Mesodermal cell (in vitro differentiated cells): ENCODE measurements at regions not wholly inside any gene's neighbourhood (a gene's known extent, or its start where the extent isn't known, plus 50 kb on each side); places are given as distances from the start of the nearest gene placed in this dataset.

Experiments used
- H3K27ac ChIP-seq: 2 replicates; pipeline ENCODE4 v1.7.0; 2013; ENCODE audit warnings: mild to moderate bottlenecking, low read depth, low read length, moderate library complexity; ENCODE audit not compliant: severe bottlenecking
- H3K36me3 ChIP-seq: 2 replicates; pipeline ENCODE4 v1.7.1; 2013; ENCODE audit warnings: mild to moderate bottlenecking, low read length, moderate library complexity; ENCODE audit not compliant: control insufficient read depth, insufficient read depth
- H3K4me1 ChIP-seq: one replicate; pipeline ENCODE4 v1.7.1; 2013; ENCODE audit warnings: mild to moderate bottlenecking, low read length; ENCODE audit not compliant: insufficient read depth, control insufficient read depth, poor library complexity, severe bottlenecking
- H3K4me3 ChIP-seq: 2 replicates; pipeline ENCODE4 v1.7.0; 2013; ENCODE audit warnings: low read length, control low read depth, mild to moderate bottlenecking; ENCODE audit not compliant: insufficient read depth, poor library complexity, severe bottlenecking; ENCODE audit errors: extremely low read depth
- H3K9me3 ChIP-seq: 2 replicates; pipeline ENCODE4 v1.7.1; 2013; ENCODE audit warnings: mild to moderate bottlenecking, low read length, moderate library complexity; ENCODE audit not compliant: control insufficient read depth
- WGBS, 2 experiments: methylation state at CpG; one replicate each; pipeline ENCODE4 v1.1.5; 2013; ENCODE audit warnings: missing lambda C conversion rate in 2 of 2; ENCODE audit not compliant: insufficient coverage in 2 of 2; 5-methylcytosine and 5-hydroxymethylcytosine counted together

DNA sequence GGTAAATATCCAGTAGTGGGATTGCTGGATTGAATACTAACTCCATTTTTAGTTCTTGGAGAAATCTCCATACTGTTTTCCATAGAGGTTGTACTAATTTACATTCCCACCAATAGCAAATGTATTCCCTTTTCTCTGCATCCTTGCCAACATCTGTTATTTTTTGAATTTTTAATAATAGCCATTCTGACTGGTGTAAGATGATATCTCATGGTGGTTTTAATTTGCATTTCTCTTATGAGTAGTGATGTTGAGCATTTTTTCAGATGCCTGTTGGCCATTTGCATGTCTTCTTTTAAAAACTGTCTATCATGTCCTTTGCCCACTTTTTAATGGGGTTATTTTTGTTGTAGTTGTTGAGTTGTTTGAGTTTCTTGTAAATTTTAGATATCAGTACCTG is 253.2 kb downstream of the HAO1 start:
- H3K4me3 ChIP-seq, result no peak overlapping the region
- H3K4me1 ChIP-seq, result peaks cover 12% of the 10 kb centered on the region
- H3K27ac ChIP-seq, result no peak overlapping the region
- H3K9me3 ChIP-seq, result no peaks in the 10 kb centered on the region
- H3K36me3 ChIP-seq, result no peaks in the 10 kb centered on the region

GRCh38 chr20:7689151-7689550 is 251.1 kb downstream of the HAO1 start:
- no peak overlapping the region for H3K27ac ChIP-seq
- no peak overlapping the region for H3K4me3 ChIP-seq
- WGBS, 2 experiments, result 90 to 94% methylated on average over 3 of the region's 3 CpGs
- peaks cover 9% of the 10 kb centered on the region for H3K4me1 ChIP-seq
- H3K9me3 ChIP-seq, result no peaks in the 10 kb centered on the region
- no peaks in the 10 kb centered on the region for H3K36me3 ChIP-seq

- Histone ChIP-seq H3K9me3 (no peaks in the 10 kb centered on the region), H3K36me3 (no peaks in the 10 kb centered on the region), H3K4me3 (no peak overlapping the region), H3K27ac (no peak overlapping the region), H3K4me1 (peaks cover 9% of the 10 kb centered on the region)
- 93% methylated on average over 2 of the region's 4 CpGs; no CpG with 5 or more reads in 1 of the 2 experiments for WGBS, 2 experiments
Observed at GRCh38 chr20:7691647-7692269, 248.5 kb downstream of the HAO1 start.

DNA sequence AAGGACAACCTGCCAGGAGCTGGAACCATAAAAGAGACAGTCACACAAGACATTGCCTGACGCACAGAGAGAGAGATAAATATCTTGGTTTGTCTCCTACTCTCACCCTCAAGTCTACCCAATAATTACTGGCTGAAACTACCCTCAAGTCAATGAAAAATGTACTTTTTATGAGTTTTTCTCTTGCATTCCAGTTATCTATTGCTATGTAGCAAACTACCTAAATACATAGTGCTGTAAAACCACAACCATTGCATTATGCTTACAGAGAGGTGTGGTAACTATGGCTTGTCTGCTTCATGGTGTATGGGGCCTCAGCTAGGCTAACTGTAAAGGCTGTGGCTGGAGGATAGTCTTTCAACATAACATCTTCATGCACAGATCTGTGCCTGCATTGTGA is 247.8 kb downstream of the HAO1 start:
- WGBS, 2 experiments, result no CpG with 5 or more reads among the region's 1 CpG

GRCh38 chr20:7693761-7694160 is 246.5 kb downstream of the HAO1 start:
- H3K36me3 ChIP-seq, result no peaks in the 10 kb centered on the region
- H3K27ac ChIP-seq, result no peak overlapping the region
- H3K4me3 ChIP-seq, result no peak overlapping the region
- peaks cover 9% of the 10 kb centered on the region for H3K4me1 ChIP-seq
- H3K9me3 ChIP-seq, result no peaks in the 10 kb centered on the region

More for the DNA sequence above, 247.8 kb downstream of the HAO1 start:
- H3K4me3 ChIP-seq, result no peak overlapping the region
- no peaks in the 10 kb centered on the region for H3K36me3 ChIP-seq
- H3K4me1 ChIP-seq, result peaks cover 9% of the 10 kb centered on the region
- no peak overlapping the region for H3K27ac ChIP-seq
- no peaks in the 10 kb centered on the region for H3K9me3 ChIP-seq

DNA sequence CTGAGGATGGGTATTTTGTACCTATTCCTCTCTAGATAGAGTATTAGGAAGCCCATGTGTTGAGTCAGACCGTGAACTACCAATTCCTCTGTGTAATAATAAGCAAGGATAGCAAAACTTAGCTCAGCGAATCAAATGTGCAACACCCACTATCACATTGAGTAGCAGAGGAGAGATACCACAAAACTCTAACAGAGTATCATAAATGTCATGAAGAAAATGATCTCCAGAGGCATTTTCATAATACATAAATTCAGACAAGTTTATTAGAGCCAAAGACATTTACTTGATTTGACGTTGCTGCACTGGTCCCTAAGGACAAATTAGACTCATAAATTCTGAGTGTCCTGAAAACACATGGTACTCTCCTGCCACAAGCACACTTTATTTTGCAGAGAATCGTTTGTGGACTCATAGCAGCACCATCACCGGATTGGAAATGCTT is 245.2 kb downstream of the HAO1 start:
- H3K4me1 ChIP-seq, result peaks cover 9% of the 10 kb centered on the region
- no peaks in the 10 kb centered on the region for H3K9me3 ChIP-seq
- WGBS, 2 experiments, result 85 to 91% methylated on average over 1 to 3 of the region's 5 CpGs
- H3K36me3 ChIP-seq, result no peaks in the 10 kb centered on the region
- no peak overlapping the region for H3K27ac ChIP-seq
- H3K4me3 ChIP-seq, result no peak overlapping the region

- no peak overlapping the region for H3K27ac ChIP-seq
- no peak overlapping the region for H3K4me3 ChIP-seq
- H3K36me3 ChIP-seq, result no peaks in the 10 kb centered on the region
- H3K9me3 ChIP-seq, result no peaks in the 10 kb centered on the region
- peaks cover 9% of the 10 kb centered on the region for H3K4me1 ChIP-seq
Observed at GRCh38 chr20:7695635-7696034, 244.6 kb downstream of the HAO1 start.

- 81 to 92% methylated on average over 1 of the region's 1 CpG for WGBS, 2 experiments
- no peaks in the 10 kb centered on the region for H3K9me3 ChIP-seq
- H3K27ac ChIP-seq, result no peak overlapping the region
- H3K36me3 ChIP-seq, result no peaks in the 10 kb centered on the region
- peaks cover 9% of the 10 kb centered on the region for H3K4me1 ChIP-seq
- no peak overlapping the region for H3K4me3 ChIP-seq
Observed at GRCh38 chr20:7696311-7696710, 243.9 kb downstream of the HAO1 start.

DNA sequence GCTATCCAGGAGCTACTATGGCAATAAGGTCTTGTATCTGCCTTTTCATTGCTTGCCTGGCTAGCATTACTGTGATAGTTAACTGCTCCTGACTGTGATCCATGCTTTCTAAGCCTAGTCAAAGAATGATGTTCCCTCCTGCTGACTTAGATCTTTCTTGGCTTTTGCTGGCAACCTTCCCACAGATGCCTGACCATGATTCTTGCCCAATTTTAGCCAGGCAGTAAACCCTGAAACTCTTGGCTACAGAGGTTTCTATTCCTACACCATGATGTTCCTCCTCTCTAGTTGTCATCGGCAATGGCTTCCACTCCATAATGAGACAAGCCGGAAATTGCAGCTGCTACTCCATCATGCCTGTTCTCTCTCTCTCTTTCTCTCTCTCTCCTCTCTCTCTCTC is 238.1 kb downstream of the HAO1 start:
- no peaks in the 10 kb centered on the region for H3K9me3 ChIP-seq
- H3K27ac ChIP-seq, result no peak overlapping the region
- H3K36me3 ChIP-seq, result no peaks in the 10 kb centered on the region
- WGBS, 2 experiments, result 86% methylated on average over 2 of the region's 2 CpGs; no CpG with 5 or more reads in 1 of the 2 experiments
- no peak overlapping the region for H3K4me3 ChIP-seq
- H3K4me1 ChIP-seq, result no peaks in the 10 kb centered on the region

GRCh38 chr20:7703551-7703961 is 236.7 kb downstream of the HAO1 start:
- no peak overlapping the region for H3K4me3 ChIP-seq
- no peaks in the 10 kb centered on the region for H3K9me3 ChIP-seq
- 77 to 85% methylated on average over 2 of the region's 4 CpGs for WGBS, 2 experiments
- H3K4me1 ChIP-seq, result no peaks in the 10 kb centered on the region
- no peak overlapping the region for H3K27ac ChIP-seq
- no peaks in the 10 kb centered on the region for H3K36me3 ChIP-seq

DNA sequence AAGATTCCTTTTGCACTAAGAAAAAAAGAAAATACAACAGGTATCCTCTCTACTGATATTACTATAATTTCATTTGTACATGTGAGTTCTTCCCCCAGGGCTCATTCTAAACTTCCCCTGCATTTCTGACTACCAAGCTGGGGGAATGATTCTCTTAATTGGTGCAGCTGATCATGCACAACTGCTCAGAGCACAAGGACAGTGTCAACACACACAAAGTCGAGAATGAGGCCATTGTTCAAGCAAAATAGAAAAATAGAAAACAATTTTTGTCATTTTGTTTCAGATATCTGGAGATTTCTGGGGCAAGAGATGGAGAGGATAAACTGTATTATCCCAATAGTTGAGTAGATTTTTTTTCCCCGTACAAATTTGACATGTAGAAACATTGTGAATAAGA is 236.3 kb downstream of the HAO1 start:
- H3K9me3 ChIP-seq, result no peaks in the 10 kb centered on the region
- no peaks in the 10 kb centered on the region for H3K4me1 ChIP-seq
- no peak overlapping the region for H3K27ac ChIP-seq
- 80% methylated on average over 1 of the region's 2 CpGs; no CpG with 5 or more reads in 1 of the 2 experiments for WGBS, 2 experiments
- H3K4me3 ChIP-seq, result no peak overlapping the region
- H3K36me3 ChIP-seq, result no peaks in the 10 kb centered on the region
